HG02798 (cell line): ENCODE measurements at regions not wholly inside any gene's neighbourhood (a gene's known extent, or its start where the extent isn't known, plus 50 kb on each side); places are given as distances from the start of the nearest gene placed in this dataset.
"Not testable (repeated sequence)": the region's sequence is repeated elsewhere in the genome, so short reads cannot be mapped to it uniquely, and the experiment has no call there.

Source experiments
- ATAC-seq: cut with Tn5 transposase; IDR thresholded peaks from one replicate; pipeline ENCODE4 v1.9.1; 2021; ENCODE audit warnings: mild to moderate bottlenecking; ENCODE audit not compliant: unreplicated experiment, poor library complexity

- no peak for ATAC-seq
Observed at GRCh38 chr9:82115331-82115730, 126.8 kb downstream of the SPATA31D1 start.

GRCh38 chr9:82115900-82116299 lies 127.3 kb downstream of the SPATA31D1 start:
- ATAC-seq = no peak

GRCh38 chr9:82116556-82116955 lies 128.0 kb downstream of the SPATA31D1 start:
- ATAC-seq = no peak

- no peak for ATAC-seq
Observed at GRCh38 chr9:82117026-82117811, 128.6 kb downstream of the SPATA31D1 start.

GRCh38 chr9:82122731-82123130 lies 134.2 kb downstream of the SPATA31D1 start:
- ATAC-seq = no peak

- no peak for ATAC-seq
Observed at GRCh38 chr9:82124090-82124489, 135.5 kb downstream of the SPATA31D1 start.

- ATAC-seq = no peak
Observed at GRCh38 chr9:82126256-82126655, 137.7 kb downstream of the SPATA31D1 start.

DNA sequence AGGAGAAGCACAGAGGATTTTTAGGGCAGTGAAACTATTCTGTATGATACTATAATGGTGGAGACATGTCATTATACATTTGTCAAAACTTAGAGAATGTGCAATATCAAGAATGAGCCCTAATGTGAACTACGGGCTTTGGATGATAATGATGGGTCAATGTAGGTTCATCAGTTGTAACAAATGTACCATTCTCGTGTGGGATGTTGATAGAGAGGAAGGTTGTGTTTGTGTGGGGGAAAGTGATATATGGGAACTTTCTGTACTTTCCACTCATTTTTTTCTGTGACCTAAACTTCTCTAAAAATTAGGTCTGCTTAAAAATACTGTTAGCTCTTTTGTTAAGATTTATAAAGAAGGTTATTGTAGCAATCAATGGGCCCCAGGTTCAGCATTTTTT lies 138.9 kb downstream of the SPATA31D1 start:
- ATAC-seq = no peak

DNA sequence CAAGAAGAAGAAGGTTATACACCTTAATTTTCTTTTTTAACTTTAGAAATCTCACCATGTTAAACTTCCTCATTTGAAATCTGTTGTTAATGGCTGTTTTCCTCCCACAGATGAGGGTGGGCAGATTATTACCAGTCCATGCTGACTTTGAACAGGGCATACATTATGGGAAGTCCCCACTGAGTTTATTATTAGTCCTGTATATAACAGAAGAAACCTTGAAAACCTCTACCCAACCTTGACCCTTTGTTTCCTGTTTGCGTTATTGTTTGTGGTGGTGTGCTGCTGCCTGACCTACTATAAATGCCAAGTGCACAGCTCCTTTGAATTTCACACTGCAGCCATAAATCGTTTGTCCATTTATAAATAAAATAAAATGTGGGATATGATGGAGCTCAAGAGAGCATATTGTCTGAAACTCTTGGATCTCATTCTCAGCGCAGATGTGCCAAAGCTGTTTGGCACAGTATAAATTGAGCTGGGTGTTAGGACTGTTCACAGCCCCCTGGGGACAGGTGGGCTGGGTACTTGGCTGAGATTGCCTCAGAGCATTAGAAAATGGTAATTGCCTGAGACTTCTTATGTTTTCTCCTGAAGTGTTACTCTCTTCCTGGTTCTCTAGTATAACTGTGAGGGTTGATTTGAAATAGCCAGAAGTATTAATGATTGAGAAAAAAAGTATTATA lies 139.6 kb downstream of the SPATA31D1 start:
- peak; percentile 82 for ATAC-seq

- no peak for ATAC-seq
Observed at GRCh38 chr9:82129708-82130107, 141.1 kb downstream of the SPATA31D1 start.

DNA sequence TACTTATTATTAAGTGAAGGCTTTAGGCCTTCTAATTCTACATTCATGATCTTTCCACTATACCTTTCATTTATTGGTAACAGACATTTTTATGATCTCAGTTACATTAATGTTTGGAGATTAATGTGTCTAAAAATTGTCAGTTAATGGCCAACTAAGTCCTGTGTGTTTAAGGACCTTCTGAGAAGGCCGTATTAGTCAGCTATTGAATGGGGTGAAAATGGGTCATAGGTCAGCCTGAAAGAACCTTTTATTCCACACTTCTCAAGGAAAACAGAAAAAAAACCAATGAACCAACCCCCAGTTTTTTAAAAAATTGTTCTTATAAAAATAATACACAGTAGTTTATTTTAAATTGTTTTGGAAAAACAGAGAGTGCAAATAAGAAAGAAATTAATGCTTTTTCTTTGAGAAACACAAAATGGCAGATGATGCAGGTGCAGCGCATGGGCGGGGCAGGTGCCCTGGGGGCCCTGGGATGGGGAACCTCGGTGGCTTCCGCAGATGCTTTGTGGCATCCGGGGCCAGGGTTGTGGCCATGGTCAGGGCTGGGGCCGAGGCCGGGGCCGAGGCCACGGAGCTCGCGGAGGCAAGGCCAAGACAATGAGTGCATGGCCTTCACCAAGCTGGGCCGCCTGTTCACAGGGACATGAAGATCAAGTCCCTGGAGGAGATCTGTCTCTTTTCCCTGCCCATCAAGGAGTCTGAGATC lies 141.9 kb downstream of the SPATA31D1 start:
- no peak for ATAC-seq

DNA sequence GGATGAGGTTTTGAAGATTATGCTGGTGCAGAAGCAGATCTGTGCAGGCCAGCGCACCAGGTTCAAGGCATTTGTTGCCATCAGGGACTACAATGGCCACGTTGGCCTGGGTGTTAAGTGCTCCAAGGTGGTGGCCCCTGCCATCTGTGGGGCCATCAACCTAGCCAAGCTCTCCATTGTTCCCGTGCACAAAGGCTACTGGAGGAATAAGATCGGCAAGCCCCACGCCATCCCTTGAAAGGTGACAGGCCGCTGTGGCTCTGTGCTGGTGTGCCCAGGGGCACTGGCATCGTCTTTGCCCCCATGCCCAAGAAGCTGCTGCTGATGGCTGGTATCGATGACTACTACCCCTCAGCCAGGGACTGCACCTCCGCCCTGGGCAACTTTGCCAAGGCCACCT lies 142.5 kb downstream of the SPATA31D1 start:
- ATAC-seq = no peak

- peak; percentile 46 for ATAC-seq
Observed at GRCh38 chr9:82132024-82132423, 143.5 kb downstream of the SPATA31D1 start.

- ATAC-seq = no peak
Observed at GRCh38 chr9:82134010-82134409, 145.4 kb downstream of the SPATA31D1 start.

GRCh38 chr9:82135106-82135505 lies 146.5 kb downstream of the SPATA31D1 start:
- no peak for ATAC-seq

GRCh38 chr9:82138081-82138480 lies 149.5 kb downstream of the SPATA31D1 start:
- not testable (repeated sequence) for ATAC-seq

DNA sequence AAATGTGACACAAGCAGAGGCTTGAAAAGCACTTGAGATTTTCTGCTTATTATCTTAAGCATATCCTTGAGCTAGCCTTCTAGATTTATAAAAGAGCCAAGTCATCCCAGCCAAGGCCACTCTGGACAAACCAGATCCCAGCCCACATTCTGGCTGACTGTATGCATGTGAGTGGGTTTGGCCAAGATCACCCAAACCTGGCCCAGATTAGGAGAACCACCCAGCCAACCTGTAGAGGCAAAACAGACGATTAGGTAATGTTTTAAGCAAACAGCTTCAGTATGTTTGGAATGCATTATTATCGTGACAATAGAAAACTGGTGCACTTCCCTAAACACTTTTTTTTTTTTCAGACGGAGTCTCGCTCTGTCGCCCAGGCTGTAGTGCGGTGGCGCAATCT lies 151.9 kb downstream of the SPATA31D1 start:
- no peak for ATAC-seq

- no peak for ATAC-seq
Observed at GRCh38 chr9:82144803-82145202, 156.2 kb downstream of the SPATA31D1 start.

- ATAC-seq = no peak
Observed at GRCh38 chr9:82146677-82147076, 158.1 kb downstream of the SPATA31D1 start.

- ATAC-seq = no peak
Observed at GRCh38 chr9:82147798-82148425, 159.3 kb downstream of the SPATA31D1 start.

GRCh38 chr9:82148426-82148810 lies 159.8 kb downstream of the SPATA31D1 start:
- no peak for ATAC-seq
